SK-N-SH (cell line): ENCODE measurements at regions not wholly inside any gene's neighbourhood (a gene's known extent, or its start where the extent isn't known, plus 50 kb on each side); places are given as distances from the start of the nearest gene placed in this dataset.

ENCODE experiments used
- CTCF ChIA-PET: fragments of 300-600, 350-600 bp; formaldehyde crosslinking; extraction: SDS; loops from one replicate; lab custom pipeline; 2021; lab: Yijun Ruan, JAX
- POLR2A ChIA-PET: fragments of 350-600 bp; sonication (Branson Sonifier 250); formaldehyde crosslinking; extraction: SDS; loops from one replicate; lab custom pipeline; 2020; ENCODE audit warnings: antibody characterized with exemption, inconsistent platforms; lab: Yijun Ruan, JAX
- DNase-seq: peaks from one replicate; pipeline ENCODE4 v3.0.0; 2012
- H2AFZ ChIP-seq: fragments of 200-600 bp; sonication (generic); 2 replicates; pipeline ENCODE4 v1.8.1; 2016; ENCODE audit warnings: antibody characterized with exemption, mild to moderate bottlenecking, low read depth
- H3F3A ChIP-seq: fragments of 200-600 bp; sonication (generic); replicated peaks from 2 replicates; pipeline ENCODE3; 2016; ENCODE audit warnings: antibody characterized with exemption, mild to moderate bottlenecking; ENCODE audit not compliant: insufficient read depth
- H3K27ac ChIP-seq, 2 experiments: fragments of 200-500 bp in 1 of 2; fragments of 200-600 bp in 1 of 2; sonication (Bioruptor generic) in 1 of 2; sonication (generic), shearing (Covaris generic) in 1 of 2; 2 replicates each; pipeline versions ENCODE4 v1.5.1 to v1.6.1; 2014 to 2016; ENCODE audit warnings: low read depth in 2 of 2, inconsistent platforms in 1 of 2, low read length in 1 of 2, mild to moderate bottlenecking in 1 of 2, mixed read lengths in 1 of 2
- H3K27me3 ChIP-seq: fragments of 200-600 bp; sonication (generic), shearing (Covaris generic); 2 replicates; pipeline ENCODE4 v1.6.1; 2016; ENCODE audit warnings: mixed run types; ENCODE audit not compliant: insufficient read depth
- H3K36me3 ChIP-seq, 2 experiments: fragments of 200-500 bp in 1 of 2; fragments of 200-600 bp in 1 of 2; sonication (Bioruptor generic) in 1 of 2; sonication (generic) in 1 of 2; replicated peaks in 1 of 2; 2 replicates each; pipeline versions ENCODE3 to v1.5.1; 2014 to 2016; ENCODE audit warnings: low read length in 1 of 2, mild to moderate bottlenecking in 1 of 2; ENCODE audit not compliant: insufficient read depth in 2 of 2, control insufficient read depth in 1 of 2
- H3K4me1 ChIP-seq, 2 experiments: fragments of 200-500 bp in 1 of 2; fragments of 200-600 bp in 1 of 2; sonication (Bioruptor generic) in 1 of 2; sonication (generic), shearing (Covaris generic) in 1 of 2; 2 replicates each; pipeline versions ENCODE4 v1.5.1 to v1.6.1; 2014 to 2016; ENCODE audit warnings: low read depth in 1 of 2, low read length in 1 of 2, mixed run types in 1 of 2; ENCODE audit not compliant: insufficient read depth in 2 of 2, control insufficient read depth in 1 of 2
- H3K4me2 ChIP-seq: fragments of 200-600 bp; sonication (generic), shearing (Covaris generic); 2 replicates; pipeline ENCODE4 v1.6.1; 2017; ENCODE audit warnings: mixed run types
- H3K4me3 ChIP-seq, 2 experiments: fragments of 200-500 bp in 1 of 2; fragments of 200-600 bp in 1 of 2; sonication (Bioruptor generic) in 1 of 2; sonication (generic), shearing (Covaris generic) in 1 of 2; 2 replicates each; pipeline versions ENCODE4 v1.5.1 to v1.8.1; 2014 to 2016; ENCODE audit warnings: low read depth in 2 of 2, inconsistent platforms in 1 of 2, low read length in 1 of 2, mild to moderate bottlenecking in 1 of 2, mixed read lengths in 1 of 2, moderate library complexity in 1 of 2
- H3K79me2 ChIP-seq: fragments of 200-600 bp; sonication (generic); 2 replicates; pipeline ENCODE4 v1.8.1; 2017; ENCODE audit warnings: mild to moderate bottlenecking; ENCODE audit not compliant: insufficient read depth
- H3K9ac ChIP-seq: fragments of 200-600 bp; sonication (generic); 2 replicates; pipeline ENCODE4 v1.6.1; 2017; ENCODE audit warnings: mixed run types
- H3K9me2 ChIP-seq: fragments of 200-600 bp; sonication (generic); 2 replicates; pipeline ENCODE4 v1.6.1; 2017; ENCODE audit warnings: mixed run types
- H3K9me3 ChIP-seq: fragments of 200-600 bp; sonication (generic); 2 replicates; pipeline ENCODE4 v1.6.1; 2017; ENCODE audit warnings: mixed run types, mild to moderate bottlenecking, moderate library complexity
- H4K20me1 ChIP-seq: fragments of 200-600 bp; sonication (generic); 2 replicates; pipeline ENCODE4 v1.6.1; 2017; ENCODE audit warnings: mild to moderate bottlenecking, mixed run types; ENCODE audit not compliant: insufficient read depth
- CTCF ChIP-seq: fragments of 200-600 bp; sonication (generic); IDR thresholded peaks from 2 replicates; pipeline ENCODE4 v1.6.1; 2017; ENCODE audit warnings: antibody characterized with exemption, mild to moderate bottlenecking, moderate library complexity
- ELF1 ChIP-seq: IDR thresholded peaks from 2 replicates; pipeline ENCODE4 v1.4.0; 2012
- FOSL2 ChIP-seq: IDR thresholded peaks from 2 replicates; pipeline ENCODE4 v1.4.0; 2012; ENCODE audit warnings: low read depth, mild to moderate bottlenecking, moderate library complexity, borderline replicate concordance
- JUND ChIP-seq: IDR thresholded peaks from 2 replicates; pipeline ENCODE4 v1.4.0; 2012
- MEF2A ChIP-seq: IDR thresholded peaks from 2 replicates; pipeline ENCODE4 v1.4.0; 2012; ENCODE audit warnings: low read depth, borderline replicate concordance
- NRF1 ChIP-seq: IDR thresholded peaks from 2 replicates; pipeline ENCODE4 v1.6.1; 2012; ENCODE audit warnings: low read depth, mild to moderate bottlenecking, low read length
- PBX3 ChIP-seq: IDR thresholded peaks from 2 replicates; pipeline ENCODE4; 2012
- RAD21 ChIP-seq: IDR thresholded peaks from 2 replicates; pipeline ENCODE4 v1.6.1; 2012; ENCODE audit warnings: mild to moderate bottlenecking, low read length
- RCOR1 ChIP-seq: fragments of 150-350 bp; IDR thresholded peaks from 2 replicates; pipeline ENCODE4 v1.6.1; 2017; ENCODE audit warnings: antibody characterized with exemption, low read length
- REST ChIP-seq: IDR thresholded peaks from 2 replicates; pipeline ENCODE4 v1.6.1; 2012; ENCODE audit warnings: mild to moderate bottlenecking, low read depth, low read length, moderate library complexity
- RFX5 ChIP-seq: IDR thresholded peaks from 2 replicates; pipeline ENCODE4 v1.6.1; 2012; ENCODE audit warnings: mild to moderate bottlenecking, improper control_type of control experiment, low read length
- SIN3A ChIP-seq: IDR thresholded peaks from 2 replicates; pipeline ENCODE4 v1.6.1; 2012; ENCODE audit warnings: low read depth, mild to moderate bottlenecking, low read length, moderate library complexity, borderline replicate concordance
- TEAD4 ChIP-seq: IDR thresholded peaks from 2 replicates; pipeline ENCODE4 v1.4.0; 2012; ENCODE audit warnings: mild to moderate bottlenecking, borderline replicate concordance; ENCODE audit not compliant: insufficient read depth
- USF1 ChIP-seq: IDR thresholded peaks from 2 replicates; pipeline ENCODE4 v1.4.0; 2012; ENCODE audit warnings: low read depth, borderline replicate concordance
- YY1 ChIP-seq: IDR thresholded peaks from 2 replicates; pipeline ENCODE4 v1.4.0; 2012; ENCODE audit warnings: low read depth, mild to moderate bottlenecking
- ZBTB33 ChIP-seq: IDR thresholded peaks from 2 replicates; pipeline ENCODE4 v1.4.0; 2012; ENCODE audit warnings: low read depth, borderline replicate concordance
- WGBS: methylation state at CpG from one replicate; pipeline ENCODE4 v1.1.6; 2017; ENCODE audit warnings: low lambda C conversion rate; 5-methylcytosine and 5-hydroxymethylcytosine counted together

- TF ChIP-seq REST: no peak
- no peak for TF ChIP-seq SIN3A
- no peak for TF ChIP-seq ELF1
- TF ChIP-seq USF1: no peak
- TF ChIP-seq ZBTB33: no peak
These were observed 593.2 kb upstream of the DPPA4 start (continued) for GRCh38 chr3:109930582-109930981.

GRCh38 chr3:109933576-109933975 lies 596.2 kb upstream of the DPPA4 start:
- Histone ChIP-seq H3K36me3 (no peaks in the 10 kb centered on the region), H3K9me2 (peaks cover under 1% of the 10 kb centered on the region; the same call in 1 of the 2 replicates), H3F3A (no peaks in the 10 kb centered on the region), H3K9me3 (no peaks in the 10 kb centered on the region), H3K4me1 (no peaks in the 10 kb centered on the region), H3K79me2 (no peaks in the 10 kb centered on the region), H3K9ac (no peak overlapping the region), H2AFZ (no peak overlapping the region), H4K20me1 (no peaks in the 10 kb centered on the region), H3K4me3 (no peak overlapping the region), H3K27me3 (no peaks in the 10 kb centered on the region), H3K27ac (no peak overlapping the region), H3K4me2 (no peak overlapping the region)
- WGBS: 35% methylated on average over 1 of the region's 1 CpG
- DNase-seq: no peak
- TF ChIP-seq JUND: no peak
- no peak for TF ChIP-seq RCOR1
- no peak for TF ChIP-seq TEAD4
- TF ChIP-seq NRF1: no peak
- no peak for TF ChIP-seq YY1
- TF ChIP-seq MEF2A: no peak
- TF ChIP-seq RAD21: no peak
- TF ChIP-seq FOSL2: no peak
- TF ChIP-seq RFX5: no peak
- no peak for TF ChIP-seq REST
- TF ChIP-seq CTCF: no peak
- TF ChIP-seq PBX3: no peak
- no peak for TF ChIP-seq SIN3A
- ChIA-PET CTCF (interaction anchor here (1.1 kb wide), 1 partner anchor 10 kb away, joined by 3 read pairs; no protein-coding TSS in a partner anchor), POLR2A (no interaction called here)
